CD8-positive, alpha-beta memory T cell (primary cell): ENCODE measurements at regions not wholly inside any gene's neighbourhood (a gene's known extent, or its start where the extent isn't known, plus 50 kb on each side); places are given as distances from the start of the nearest gene placed in this dataset.
"Not testable (repeated sequence)": the region's sequence is repeated elsewhere in the genome, so short reads cannot be mapped to it uniquely, and the experiment has no call there.

Experiments used
- CTCF ChIA-PET: fragments of 350-600 bp; sonication (Branson Sonifier 250); formaldehyde crosslinking; loops from one replicate; lab custom pipeline; 2021; ENCODE audit warnings: antibody characterized with exemption; lab: Charles Lee
- POLR2A ChIA-PET: fragments of 350-600 bp; sonication (Branson Sonifier 250); formaldehyde crosslinking; loops from one replicate; lab custom pipeline; 2021; ENCODE audit warnings: antibody characterized with exemption; lab: Charles Lee
- DNase-seq, 5 donors: peaks; one replicate each; pipeline versions ENCODE4 v3.0.0 to v3.0.0-alpha.2; 2020 to 2022; ENCODE audit warnings: mixed read lengths in 1 of 5
- H3K27ac ChIP-seq: one replicate; pipeline ENCODE4 v1.7.0; 2013; ENCODE audit warnings: low read depth, mild to moderate bottlenecking, low read length, moderate library complexity
- H3K27me3 ChIP-seq: 2 replicates; pipeline ENCODE4 v1.7.0; 2013; ENCODE audit warnings: low read length, mild to moderate bottlenecking; ENCODE audit not compliant: insufficient read depth, poor library complexity, severe bottlenecking
- H3K36me3 ChIP-seq: 2 replicates; pipeline ENCODE4 v1.7.0; 2013; ENCODE audit warnings: mild to moderate bottlenecking, low read length, moderate library complexity; ENCODE audit not compliant: insufficient read depth
- H3K4me1 ChIP-seq: 2 replicates; pipeline ENCODE4 v1.7.0; 2013; ENCODE audit warnings: mild to moderate bottlenecking, low read length, moderate library complexity; ENCODE audit not compliant: insufficient read depth
- H3K4me3 ChIP-seq: 2 replicates; pipeline ENCODE4 v1.7.0; 2013; ENCODE audit warnings: mild to moderate bottlenecking, low read length
- H3K9me3 ChIP-seq: 2 replicates; pipeline ENCODE4 v1.7.0; 2013; ENCODE audit warnings: mild to moderate bottlenecking, low read length
- H3K27ac Mint-ChIP-seq, 8 donors: one replicate each; pipeline ENCODE4 v1.8.0; 2020 to 2021; ENCODE audit warnings: mixed read lengths in 8 of 8, mild to moderate bottlenecking in 6 of 8, inconsistent platforms in 3 of 8, moderate library complexity in 3 of 8
- H3K27me3 Mint-ChIP-seq, 2 donors: one replicate each; pipeline ENCODE4 v1.8.0; 2020 to 2021; ENCODE audit warnings: mixed read lengths in 2 of 2, mild to moderate bottlenecking in 1 of 2, moderate library complexity in 1 of 2
- H3K36me3 Mint-ChIP-seq, 3 donors: one replicate each; pipeline ENCODE4 v1.8.0; 2020 to 2021; ENCODE audit warnings: mixed read lengths in 3 of 3, inconsistent platforms in 1 of 3, mild to moderate bottlenecking in 1 of 3
- H3K4me1 Mint-ChIP-seq, 3 donors: one replicate each; pipeline ENCODE4 v1.8.0; 2020 to 2021; ENCODE audit warnings: mixed read lengths in 3 of 3, inconsistent platforms in 1 of 3, mild to moderate bottlenecking in 1 of 3
- H3K4me3 Mint-ChIP-seq, 7 donors: one replicate each; pipeline ENCODE4 v1.8.0; 2020 to 2021; ENCODE audit warnings: mixed read lengths in 7 of 7, mild to moderate bottlenecking in 6 of 7, moderate library complexity in 4 of 7, inconsistent platforms in 2 of 7
- H3K9me3 Mint-ChIP-seq, 5 donors: one replicate each; pipeline ENCODE4 v1.8.0; 2020 to 2022; ENCODE audit warnings: mixed read lengths in 5 of 5, mild to moderate bottlenecking in 3 of 5, moderate library complexity in 2 of 5, inconsistent platforms in 1 of 5

GRCh38 chr10:31133792-31134310 lies 102.2 kb upstream of the ZNF438 start:
- CTCF ChIA-PET = interaction anchor here (1.0 to 2.0 kb wide), 4 partner anchors 102 to 446 kb away, joined by 3 to 6 read pairs (median 3); partner anchors contain the start of gene ZNF438
- no peak overlapping the region for H3K27ac ChIP-seq
- POLR2A ChIA-PET = interaction anchor here (0.5 to 1.0 kb wide), 3 partner anchors 18 to 1852 kb away, joined by 3 read pairs; no protein-coding TSS in a partner anchor

GRCh38 chr10:31134311-31134952 lies 102.8 kb upstream of the ZNF438 start:
- peak in 1 of 5 donors; percentile 11 for DNase-seq
- peak overlapping the region; percentile 42 for H3K4me3 ChIP-seq
- H3K36me3 ChIP-seq = no peaks in the 10 kb centered on the region
- Mint-ChIP-seq H3K4me3 (peak overlapping the region; percentile 69 to 89 (median 79)), H3K9me3 (no peaks in the 10 kb centered on the region), H3K27ac (peak overlapping the region; percentile 9 to 83 (median 60)), H3K27me3 (no peaks in the 10 kb centered on the region), H3K4me1 (peaks cover 22 to 44% (median 30%) of the 10 kb centered on the region in 3 donors), H3K36me3 (no peaks in the 10 kb centered on the region)
- no peaks in the 10 kb centered on the region for H3K9me3 ChIP-seq
- ChIA-PET POLR2A (interaction anchor here (0.5 to 1.0 kb wide), 3 partner anchors 18 to 1851 kb away, joined by 3 read pairs; no protein-coding TSS in a partner anchor), CTCF (interaction anchor here (1.0 to 2.0 kb wide), 3 partner anchors 103 to 447 kb away, joined by 3 to 6 read pairs (median 3); partner anchors contain the start of gene ZNF438)
- H3K4me1 ChIP-seq = peaks cover 35% of the 10 kb centered on the region
- H3K27me3 ChIP-seq = no peaks in the 10 kb centered on the region
- no peak overlapping the region for H3K27ac ChIP-seq

More at GRCh38 chr10:31133792-31134310, 102.2 kb upstream of the ZNF438 start:
- Mint-ChIP-seq H3K4me3 (peak overlapping the region; percentile 69 to 89 (median 76)), H3K9me3 (no peaks in the 10 kb centered on the region), H3K27me3 (no peaks in the 10 kb centered on the region), H3K36me3 (no peaks in the 10 kb centered on the region), H3K27ac (peak overlapping the region in 2 of 8 donors; percentile 8 to 58), H3K4me1 (peaks cover 22 to 44% (median 30%) of the 10 kb centered on the region in 3 donors)
- Histone ChIP-seq H3K4me3 (peak overlapping the region; percentile 52), H3K27me3 (no peaks in the 10 kb centered on the region), H3K4me1 (peaks cover 35% of the 10 kb centered on the region), H3K9me3 (no peaks in the 10 kb centered on the region), H3K36me3 (no peaks in the 10 kb centered on the region)
- peak; percentile 41 to 75 (median 53) for DNase-seq

- ChIA-PET CTCF (interaction anchor here (2.0 kb wide), 1 partner anchor 103 kb away, joined by 6 read pairs; the partner anchor contains the start of gene ZNF438), POLR2A (no interaction called here)
- Histone ChIP-seq H3K27me3 (no peaks in the 10 kb centered on the region), H3K4me3 (no peak overlapping the region), H3K36me3 (no peaks in the 10 kb centered on the region), H3K27ac (no peak overlapping the region), H3K4me1 (peaks cover 35% of the 10 kb centered on the region), H3K9me3 (no peaks in the 10 kb centered on the region)
- H3K4me1 Mint-ChIP-seq = peaks cover 22 to 44% (median 30%) of the 10 kb centered on the region in 3 donors
- H3K27me3 Mint-ChIP-seq = no peaks in the 10 kb centered on the region
- no peaks in the 10 kb centered on the region for H3K36me3 Mint-ChIP-seq
- peak overlapping the region in 6 of 8 donors; percentile 9 to 86 (median 64) for H3K27ac Mint-ChIP-seq
- no peaks in the 10 kb centered on the region for H3K9me3 Mint-ChIP-seq
- DNase-seq = no peak
- H3K4me3 Mint-ChIP-seq = peak overlapping the region; percentile 69 to 82 (median 79)
Measured at GRCh38 chr10:31135171-31135570, 103.5 kb upstream of the ZNF438 start.

- H3K36me3 Mint-ChIP-seq, POLR2A ChIA-PET, H3K36me3 ChIP-seq, H3K27me3 ChIP-seq, DNase-seq, H3K9me3 Mint-ChIP-seq, H3K9me3 ChIP-seq, H3K27me3 Mint-ChIP-seq, H3K27ac ChIP-seq, H3K4me3 ChIP-seq: not testable (repeated sequence)
- Mint-ChIP-seq H3K4me1 (peaks cover 22 to 44% (median 30%) of the 10 kb centered on the region in 3 donors), H3K4me3 (peak overlapping the region in 1 of 7 donors; percentile 41), H3K27ac (peak overlapping the region in 3 of 8 donors; percentile 55 to 93 (median 58))
- H3K4me1 ChIP-seq = peaks cover 35% of the 10 kb centered on the region
- CTCF ChIA-PET = interaction anchor here (0.7 kb wide), 1 partner anchor 104 kb away, joined by 3 read pairs; the partner anchor contains the start of gene ZNF438
Measured at GRCh38 chr10:31135791-31136190, 104.1 kb upstream of the ZNF438 start.

GRCh38 chr10:31136386-31136785 lies 104.7 kb upstream of the ZNF438 start:
- Mint-ChIP-seq H3K36me3 (no peaks in the 10 kb centered on the region), H3K9me3 (no peaks in the 10 kb centered on the region), H3K4me3 (peak overlapping the region in 1 of 7 donors; percentile 41), H3K27ac (peak overlapping the region in 3 of 8 donors; percentile 19 to 93 (median 55)), H3K4me1 (peaks cover 22 to 44% (median 30%) of the 10 kb centered on the region in 3 donors), H3K27me3 (no peaks in the 10 kb centered on the region)
- Histone ChIP-seq H3K27ac (no peak overlapping the region), H3K4me1 (peaks cover 35% of the 10 kb centered on the region), H3K9me3 (no peaks in the 10 kb centered on the region), H3K27me3 (no peaks in the 10 kb centered on the region), H3K36me3 (no peaks in the 10 kb centered on the region), H3K4me3 (no peak overlapping the region)
- DNase-seq = no peak
- ChIA-PET POLR2A (no interaction called here), CTCF (no interaction called here)

GRCh38 chr10:31136930-31137885 lies 105.5 kb upstream of the ZNF438 start:
- Mint-ChIP-seq H3K9me3 (no peaks in the 10 kb centered on the region), H3K4me3 (peak overlapping the region in 4 of 7 donors; percentile 0 to 19 (median 11)), H3K4me1 (peaks cover 22 to 44% (median 30%) of the 10 kb centered on the region in 3 donors), H3K27ac (peak overlapping the region in 6 of 8 donors; percentile 3 to 77 (median 22)), H3K27me3 (no peaks in the 10 kb centered on the region), H3K36me3 (no peaks in the 10 kb centered on the region)
- DNase-seq = peak in 2 of 5 donors; percentile 9 to 26
- no peak overlapping the region for H3K27ac ChIP-seq
- POLR2A ChIA-PET = no interaction called here
- peaks cover 35% of the 10 kb centered on the region for H3K4me1 ChIP-seq
- H3K36me3 ChIP-seq = no peaks in the 10 kb centered on the region
- CTCF ChIA-PET = no interaction called here
- no peaks in the 10 kb centered on the region for H3K9me3 ChIP-seq
- no peaks in the 10 kb centered on the region for H3K27me3 ChIP-seq
- no peak overlapping the region for H3K4me3 ChIP-seq

GRCh38 chr10:31138026-31138553 lies 106.4 kb upstream of the ZNF438 start:
- Histone ChIP-seq H3K4me3 (no peak overlapping the region), H3K4me1 (peaks cover 34% of the 10 kb centered on the region), H3K27ac (no peak overlapping the region), H3K36me3 (no peaks in the 10 kb centered on the region), H3K9me3 (no peaks in the 10 kb centered on the region), H3K27me3 (no peaks in the 10 kb centered on the region)
- Mint-ChIP-seq H3K4me1 (peaks cover 21 to 39% (median 30%) of the 10 kb centered on the region in 3 donors), H3K9me3 (no peaks in the 10 kb centered on the region), H3K27me3 (no peaks in the 10 kb centered on the region), H3K27ac (no peak overlapping the region), H3K4me3 (no peak overlapping the region), H3K36me3 (no peaks in the 10 kb centered on the region)
- DNase-seq = no peak
- ChIA-PET CTCF (no interaction called here), POLR2A (no interaction called here)
